HUES6 (cell line): ENCODE measurements at regions not wholly inside any gene's neighbourhood (a gene's known extent, or its start where the extent isn't known, plus 50 kb on each side); places are given as distances from the start of the nearest gene placed in this dataset.

ENCODE experiments used
- H3K27ac ChIP-seq: 2 replicates; pipeline ENCODE4 v1.7.0; 2013; ENCODE audit warnings: low read depth, mild to moderate bottlenecking, low read length, inconsistent platforms
- H3K27me3 ChIP-seq: 2 replicates; pipeline ENCODE4 v1.6.1; 2013; ENCODE audit warnings: low read length; ENCODE audit not compliant: control insufficient read depth, insufficient read depth
- H3K36me3 ChIP-seq: 2 replicates; pipeline ENCODE4 v1.6.1; 2013; ENCODE audit warnings: low read length; ENCODE audit not compliant: control insufficient read depth, insufficient read depth
- H3K4me1 ChIP-seq: 2 replicates; pipeline ENCODE4 v1.6.1; 2013; ENCODE audit warnings: low read length; ENCODE audit not compliant: control insufficient read depth, insufficient read depth
- H3K4me3 ChIP-seq: 2 replicates; pipeline ENCODE4 v1.5.1; 2013; ENCODE audit warnings: low read depth, low read length
- H3K9ac ChIP-seq: one replicate; pipeline ENCODE4 v1.6.1; 2013; ENCODE audit warnings: mild to moderate bottlenecking, low read length
- H3K9me3 ChIP-seq: 2 replicates; pipeline ENCODE4 v1.6.1; 2013; ENCODE audit warnings: low read depth, low read length; ENCODE audit not compliant: control insufficient read depth, insufficient read depth

- H3K4me3 ChIP-seq = no peak overlapping the region
- no peak overlapping the region for H3K9ac ChIP-seq
- no peaks in the 10 kb centered on the region for H3K36me3 ChIP-seq
- no peaks in the 10 kb centered on the region for H3K27me3 ChIP-seq
- no peak overlapping the region for H3K27ac ChIP-seq
- no peaks in the 10 kb centered on the region for H3K9me3 ChIP-seq
- H3K4me1 ChIP-seq = no peaks in the 10 kb centered on the region
Observed at GRCh38 chr3:159609625-159610024, 379.0 kb upstream of the IL12A start.

DNA sequence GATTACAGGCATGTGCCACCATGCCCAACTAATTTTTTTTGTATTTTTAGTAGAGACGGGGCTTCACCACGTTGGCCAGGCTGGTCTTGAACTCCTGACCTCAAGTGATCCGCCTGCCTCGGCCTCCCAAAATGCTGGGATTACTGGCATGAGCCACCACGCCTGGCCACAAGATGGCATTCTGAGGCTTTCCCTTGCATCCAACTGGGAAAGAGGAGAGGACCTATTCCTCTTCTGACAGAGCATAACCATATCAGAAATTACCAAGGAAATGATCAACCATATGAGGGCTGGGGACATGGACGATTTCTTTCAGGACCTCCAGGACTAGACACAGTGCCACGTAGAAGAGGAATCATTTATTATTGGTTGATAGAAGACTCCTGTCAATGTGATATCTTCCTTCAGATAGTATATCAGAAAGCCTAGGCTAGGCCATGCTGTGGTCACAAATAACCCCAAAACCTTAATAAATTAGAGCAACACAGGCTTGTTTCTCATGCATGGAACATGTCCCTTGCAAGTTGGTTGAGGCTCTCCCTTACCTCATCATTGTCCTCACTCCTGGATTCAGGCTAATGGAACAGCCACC is 372.3 kb upstream of the IL12A start:
- Histone ChIP-seq H3K27me3 (no peaks in the 10 kb centered on the region), H3K27ac (no peak overlapping the region), H3K4me3 (no peak overlapping the region), H3K9me3 (no peaks in the 10 kb centered on the region), H3K9ac (no peak overlapping the region), H3K36me3 (no peaks in the 10 kb centered on the region), H3K4me1 (no peaks in the 10 kb centered on the region)

- Histone ChIP-seq H3K4me3 (no peak overlapping the region), H3K9ac (no peak overlapping the region), H3K36me3 (no peaks in the 10 kb centered on the region), H3K4me1 (no peaks in the 10 kb centered on the region), H3K27ac (no peak overlapping the region), H3K27me3 (no peaks in the 10 kb centered on the region), H3K9me3 (no peaks in the 10 kb centered on the region)
Observed at GRCh38 chr3:159619341-159619885, 369.2 kb upstream of the IL12A start.

DNA sequence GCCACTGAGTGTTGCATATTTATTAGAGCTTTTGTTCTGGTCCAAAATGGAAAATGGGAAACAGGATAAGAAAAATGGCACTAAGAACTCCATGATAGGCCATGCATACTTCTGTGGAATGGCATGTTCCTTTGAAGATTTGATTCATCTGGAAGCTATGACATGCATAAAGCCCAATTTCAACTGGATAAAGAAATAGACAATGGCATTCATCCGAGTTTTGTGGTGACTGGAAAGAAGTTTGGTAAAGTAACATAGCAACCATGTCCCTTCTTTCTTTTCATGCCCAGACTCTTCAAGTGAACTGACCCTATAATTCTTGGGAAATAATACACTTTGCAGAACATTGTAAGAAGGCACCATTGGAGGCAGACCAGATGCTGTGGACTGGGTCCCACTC is 368.4 kb upstream of the IL12A start:
- Histone ChIP-seq H3K9ac (no peak overlapping the region), H3K9me3 (no peaks in the 10 kb centered on the region), H3K27ac (no peak overlapping the region), H3K36me3 (no peaks in the 10 kb centered on the region), H3K4me1 (peaks cover 7% of the 10 kb centered on the region; the same call in 1 of the 2 replicates), H3K4me3 (no peak overlapping the region), H3K27me3 (no peaks in the 10 kb centered on the region)

- no peak overlapping the region for H3K27ac ChIP-seq
- H3K9ac ChIP-seq = no peak overlapping the region
- no peaks in the 10 kb centered on the region for H3K36me3 ChIP-seq
- H3K4me3 ChIP-seq = no peak overlapping the region
- no peaks in the 10 kb centered on the region for H3K9me3 ChIP-seq
- no peaks in the 10 kb centered on the region for H3K27me3 ChIP-seq
- peaks cover 7% of the 10 kb centered on the region; the same call in 1 of the 2 replicates for H3K4me1 ChIP-seq
Observed at GRCh38 chr3:159620873-159621272, 367.8 kb upstream of the IL12A start.

- H3K9me3 ChIP-seq = no peaks in the 10 kb centered on the region
- no peak overlapping the region for H3K9ac ChIP-seq
- peaks cover 7% of the 10 kb centered on the region; the same call in 1 of the 2 replicates for H3K4me1 ChIP-seq
- no peaks in the 10 kb centered on the region for H3K36me3 ChIP-seq
- H3K27me3 ChIP-seq = no peaks in the 10 kb centered on the region
- no peak overlapping the region for H3K27ac ChIP-seq
- no peak overlapping the region for H3K4me3 ChIP-seq
Observed at GRCh38 chr3:159624616-159625015, 364.0 kb upstream of the IL12A start.

DNA sequence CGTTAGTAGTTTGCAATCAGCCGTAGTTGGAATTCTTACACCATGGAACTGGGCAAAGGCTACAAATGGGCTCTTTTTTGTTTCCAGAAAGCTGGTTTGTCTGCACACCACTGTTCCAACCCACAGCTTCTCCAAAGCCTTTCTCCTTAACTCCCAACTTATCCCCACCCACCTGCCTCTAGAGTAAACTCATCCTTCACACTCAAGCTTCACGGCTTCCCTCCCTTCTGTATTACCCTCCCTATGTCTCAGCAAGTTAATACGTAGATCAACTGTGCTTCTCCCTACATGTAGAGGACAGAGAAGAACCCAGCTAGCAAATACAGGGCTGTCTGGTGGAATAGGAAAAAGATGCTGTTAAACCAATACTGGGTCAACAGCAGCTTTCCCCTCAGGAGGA is 363.0 kb upstream of the IL12A start:
- H3K9me3 ChIP-seq = no peaks in the 10 kb centered on the region
- no peaks in the 10 kb centered on the region for H3K36me3 ChIP-seq
- no peaks in the 10 kb centered on the region for H3K27me3 ChIP-seq
- no peak overlapping the region for H3K27ac ChIP-seq
- H3K4me3 ChIP-seq = no peak overlapping the region
- no peak overlapping the region for H3K9ac ChIP-seq
- peaks cover 7% of the 10 kb centered on the region; the same call in 1 of the 2 replicates for H3K4me1 ChIP-seq

DNA sequence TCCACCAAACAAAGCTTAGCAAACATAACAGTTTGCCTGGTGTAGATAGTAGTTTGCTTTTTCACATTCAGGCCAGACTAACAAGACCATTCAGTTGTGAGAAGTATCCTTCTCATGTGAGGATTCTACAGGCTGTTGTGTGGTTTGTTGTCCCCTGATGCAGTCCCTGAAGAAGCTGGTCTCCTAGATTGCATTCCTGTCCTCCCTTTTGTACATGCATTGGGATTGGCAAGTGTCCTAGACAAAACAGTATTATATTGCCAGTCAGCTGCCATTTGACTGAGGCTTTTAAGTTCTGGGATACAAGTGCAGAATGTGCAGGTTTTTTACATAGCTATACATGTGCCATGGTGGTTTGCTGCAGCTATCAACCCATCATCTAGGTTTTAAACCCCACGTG is 362.0 kb upstream of the IL12A start:
- Histone ChIP-seq H3K36me3 (no peaks in the 10 kb centered on the region), H3K27me3 (no peaks in the 10 kb centered on the region), H3K9ac (no peak overlapping the region), H3K27ac (no peak overlapping the region), H3K4me3 (no peak overlapping the region), H3K9me3 (no peaks in the 10 kb centered on the region), H3K4me1 (peaks cover 7% of the 10 kb centered on the region; the same call in 1 of the 2 replicates)

DNA sequence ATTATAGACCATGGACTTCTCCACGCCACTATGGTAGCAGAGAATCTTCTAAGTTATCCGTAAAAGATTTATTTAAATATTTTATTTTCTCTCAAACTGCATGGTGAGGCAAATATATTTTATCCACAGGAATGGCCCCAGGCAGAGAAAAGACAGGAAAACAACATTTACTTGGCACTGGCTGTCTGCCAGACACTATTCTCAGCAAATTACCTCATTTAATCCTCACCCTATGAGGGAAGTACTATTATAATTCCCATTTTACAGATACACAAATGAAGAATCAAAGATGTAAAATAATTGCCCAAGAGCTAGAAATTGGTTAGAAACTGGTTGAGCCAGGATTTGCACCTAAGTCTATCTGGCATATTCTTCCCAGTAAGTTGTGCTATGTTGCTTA is 361.4 kb upstream of the IL12A start:
- H3K27me3 ChIP-seq = no peaks in the 10 kb centered on the region
- H3K9me3 ChIP-seq = no peaks in the 10 kb centered on the region
- no peak overlapping the region for H3K4me3 ChIP-seq
- H3K4me1 ChIP-seq = peaks cover 7% of the 10 kb centered on the region; the same call in 1 of the 2 replicates
- H3K36me3 ChIP-seq = no peaks in the 10 kb centered on the region
- H3K9ac ChIP-seq = no peak overlapping the region
- H3K27ac ChIP-seq = no peak overlapping the region

- Histone ChIP-seq H3K27ac (no peak overlapping the region), H3K9ac (no peak overlapping the region), H3K9me3 (no peaks in the 10 kb centered on the region), H3K36me3 (no peaks in the 10 kb centered on the region), H3K4me3 (no peak overlapping the region), H3K4me1 (peaks cover 10% of the 10 kb centered on the region), H3K27me3 (no peaks in the 10 kb centered on the region)
Observed at GRCh38 chr3:159627634-159628033, 361.0 kb upstream of the IL12A start.

DNA sequence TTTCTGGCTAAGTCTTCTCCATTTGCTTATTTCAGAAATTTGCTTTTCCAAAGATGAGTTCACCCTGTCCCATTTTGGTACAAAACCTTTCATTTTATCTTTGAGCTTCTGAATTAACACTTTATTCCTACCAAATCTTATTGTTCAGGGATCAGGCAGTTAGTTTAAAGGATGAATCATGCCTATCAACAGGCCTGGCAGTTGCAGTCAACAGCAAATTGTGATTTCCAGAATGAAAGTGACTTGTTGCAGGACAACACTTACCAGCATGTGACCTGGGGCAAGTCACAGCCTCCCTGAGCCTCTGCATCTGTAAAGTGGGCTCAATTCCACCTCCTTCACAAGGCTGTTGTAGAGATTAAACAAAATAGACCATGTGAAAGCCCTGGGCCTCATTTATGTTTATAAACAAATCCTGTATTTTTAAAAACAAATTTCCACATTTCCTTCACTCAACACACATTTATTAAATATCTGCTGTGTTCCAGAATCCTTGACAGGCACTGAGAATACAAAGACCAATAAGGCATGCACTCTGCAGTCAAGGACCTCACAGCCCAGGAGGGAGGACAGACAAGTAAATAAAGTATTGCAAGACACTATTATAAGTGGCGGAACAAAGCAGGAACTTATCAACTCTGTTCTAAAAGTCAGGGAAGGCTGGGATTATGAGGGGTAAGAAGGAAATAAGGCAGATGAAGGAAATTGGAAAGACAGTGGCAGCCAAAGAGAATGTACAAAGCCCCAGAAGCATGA is 359.1 kb upstream of the IL12A start:
- Histone ChIP-seq H3K9ac (no peak overlapping the region), H3K4me3 (no peak overlapping the region), H3K27me3 (no peaks in the 10 kb centered on the region), H3K36me3 (no peaks in the 10 kb centered on the region), H3K9me3 (no peaks in the 10 kb centered on the region), H3K4me1 (peaks cover 16% of the 10 kb centered on the region), H3K27ac (no peak overlapping the region)
